ENCODE measurements at regions not wholly inside any gene's neighbourhood (a gene's known extent, or its start where the extent isn't known, plus 50 kb on each side); places are given as distances from the start of the nearest gene placed in this dataset.

GRCh38 chr4:66681962-66682361 is 863.3 kb downstream of the CENPC start:
- intact Hi-C loops (cut with DNase I) = no loop called here
- TF ChIP-seq POLR2AphosphoS5 (IDR thresholded peaks at IDR 0.05) (no peak), POLR2A (IDR thresholded peaks at IDR 0.05) (no peak), CTCF (IDR thresholded peaks at IDR 0.05) (no peak), EP300 (IDR thresholded peaks at IDR 0.05) (no peak)
- H3K27ac ChIP-seq = no peak overlapping the region
- H3K27me3 ChIP-seq = no peaks in the 10 kb centered on the region
- no peak for DNase-seq
- no peaks in the 10 kb centered on the region for H3K36me3 ChIP-seq
- no peaks in the 10 kb centered on the region for H3K4me1 ChIP-seq
- no peak overlapping the region for H3K4me3 ChIP-seq
- H3K9me3 ChIP-seq = no peaks in the 10 kb centered on the region

GRCh38 chr4:66667249-66667648 is 878.1 kb downstream of the CENPC start:
- no peaks in the 10 kb centered on the region for H3K9me3 ChIP-seq
- H3K36me3 ChIP-seq = no peaks in the 10 kb centered on the region
- no peaks in the 10 kb centered on the region for H3K4me1 ChIP-seq
- no peak overlapping the region for H3K4me3 ChIP-seq
- no peak for TF ChIP-seq POLR2A (IDR thresholded peaks at IDR 0.05)
- TF ChIP-seq EP300 (IDR thresholded peaks at IDR 0.05) = no peak
- no peak for TF ChIP-seq CTCF (IDR thresholded peaks at IDR 0.05)
- TF ChIP-seq POLR2AphosphoS5 (IDR thresholded peaks at IDR 0.05) = no peak
- DNase-seq = no peak
- no peaks in the 10 kb centered on the region for H3K27me3 ChIP-seq
- 87 to 90% methylated on average over 1 of the region's 1 CpG for WGBS, 2 donors
- no peak overlapping the region for H3K27ac ChIP-seq
- intact Hi-C loops (cut with DNase I) = no loop called here

GRCh38 chr4:66662620-66663019 is 882.7 kb downstream of the CENPC start:
- H3K4me3 ChIP-seq = no peak overlapping the region
- H3K4me1 ChIP-seq = no peaks in the 10 kb centered on the region
- H3K27me3 ChIP-seq = no peaks in the 10 kb centered on the region
- no peak for DNase-seq
- 73 to 78% methylated on average over 3 of the region's 3 CpGs for WGBS, 2 donors
- H3K36me3 ChIP-seq = no peaks in the 10 kb centered on the region
- no peak overlapping the region for H3K27ac ChIP-seq
- H3K9me3 ChIP-seq = no peaks in the 10 kb centered on the region
- TF ChIP-seq EP300 (IDR thresholded peaks at IDR 0.05) = no peak
- no peak for TF ChIP-seq CTCF (IDR thresholded peaks at IDR 0.05)
- TF ChIP-seq POLR2AphosphoS5 (IDR thresholded peaks at IDR 0.05) = no peak
- no peak for TF ChIP-seq POLR2A (IDR thresholded peaks at IDR 0.05)
- intact Hi-C loops (cut with DNase I) = no loop called here

GRCh38 chr4:66658809-66659208 is 886.5 kb downstream of the CENPC start:
- Histone ChIP-seq H3K4me3 (no peak overlapping the region), H3K27ac (no peak overlapping the region), H3K36me3 (no peaks in the 10 kb centered on the region), H3K9me3 (no peaks in the 10 kb centered on the region), H3K27me3 (no peaks in the 10 kb centered on the region), H3K4me1 (no peaks in the 10 kb centered on the region)
- no peak for TF ChIP-seq CTCF (IDR thresholded peaks at IDR 0.05)
- TF ChIP-seq EP300 (IDR thresholded peaks at IDR 0.05) = no peak
- TF ChIP-seq POLR2AphosphoS5 (IDR thresholded peaks at IDR 0.05) = no peak
- no peak for TF ChIP-seq POLR2A (IDR thresholded peaks at IDR 0.05)
- DNase-seq = no peak
- intact Hi-C loops (cut with DNase I) = no loop called here
- WGBS, 2 donors = 32 to 54% methylated on average over 2 of the region's 2 CpGs

- Histone ChIP-seq H3K4me1 (no peaks in the 10 kb centered on the region), H3K4me3 (no peak overlapping the region), H3K9me3 (no peaks in the 10 kb centered on the region), H3K27me3 (no peaks in the 10 kb centered on the region), H3K36me3 (no peaks in the 10 kb centered on the region), H3K27ac (no peak overlapping the region)
- 69 to 78% methylated on average over 2 of the region's 2 CpGs for WGBS, 2 donors
- TF ChIP-seq CTCF (IDR thresholded peaks at IDR 0.05) = no peak
- no peak for TF ChIP-seq POLR2AphosphoS5 (IDR thresholded peaks at IDR 0.05)
- TF ChIP-seq EP300 (IDR thresholded peaks at IDR 0.05) = no peak
- TF ChIP-seq POLR2A (IDR thresholded peaks at IDR 0.05) = no peak
- intact Hi-C loops (cut with DNase I) = no loop called here
- no peak for DNase-seq
Measured at GRCh38 chr4:66655505-66655904, 889.8 kb downstream of the CENPC start.
